H54 (cell line): ENCODE measurements at regions not wholly inside any gene's neighbourhood (a gene's known extent, or its start where the extent isn't known, plus 50 kb on each side); places are given as distances from the start of the nearest gene placed in this dataset.
A peak's percentile ranks its signal among the peaks of the same experiment; 100 is the strongest.
"Not testable (repeated sequence)": the region's sequence is repeated elsewhere in the genome, so short reads cannot be mapped to it uniquely, and the experiment has no call there.

Experiments
- DNase-seq: peaks from one replicate; pipeline ENCODE4 v3.0.0; 2011; ENCODE audit warnings: low spot score, mixed read lengths; ENCODE audit not compliant: insufficient read length
- FAIRE-seq: peaks from 3 replicates; lab custom pipeline; 2011; peaks lifted over from hg19 to GRCh38; lab: Jason Lieb, UNC
- POLR2A ChIP-seq: IDR thresholded peaks from 2 replicates; pipeline ENCODE4 v1.6.1; 2011; ENCODE audit warnings: low read depth, mild to moderate bottlenecking, low read length

GRCh38 chr2:146978577-146979555 is 866.0 kb upstream of the ACVR2A start:
- DNase-seq (no peak), FAIRE-seq (peak; percentile 62)
- TF ChIP-seq POLR2A: no peak

GRCh38 chr2:146970981-146971380 is 873.8 kb upstream of the ACVR2A start:
- not testable (repeated sequence) for DNase-seq, FAIRE-seq

- not testable (repeated sequence) for DNase-seq, FAIRE-seq
These were observed 875.1 kb upstream of the ACVR2A start for GRCh38 chr2:146969703-146970102.

- no peak for TF ChIP-seq POLR2A
- no peak for FAIRE-seq
- DNase-seq: no peak
These were observed 880.3 kb upstream of the ACVR2A start for GRCh38 chr2:146964494-146964893.

- no peak for TF ChIP-seq POLR2A
- FAIRE-seq (no peak), DNase-seq (no peak)
These were observed 890.3 kb upstream of the ACVR2A start for GRCh38 chr2:146954544-146954943.

- DNase-seq (no peak), FAIRE-seq (no peak)
- no peak for TF ChIP-seq POLR2A
These were observed 892.1 kb upstream of the ACVR2A start for GRCh38 chr2:146952696-146953095.

- DNase-seq (no peak), FAIRE-seq (no peak)
- no peak for TF ChIP-seq POLR2A
These were observed 893.9 kb upstream of the ACVR2A start for GRCh38 chr2:146950911-146951310.

- DNase-seq (no peak), FAIRE-seq (no peak)
- TF ChIP-seq POLR2A: no peak
These were observed 894.5 kb upstream of the ACVR2A start for GRCh38 chr2:146950361-146950760.

- TF ChIP-seq POLR2A: no peak
- FAIRE-seq: no peak
- no peak for DNase-seq
These were observed 895.4 kb upstream of the ACVR2A start for GRCh38 chr2:146949400-146949799.

GRCh38 chr2:146944601-146945000 is 900.2 kb upstream of the ACVR2A start:
- TF ChIP-seq POLR2A: no peak
- FAIRE-seq (no peak), DNase-seq (no peak)

- no peak for TF ChIP-seq POLR2A
- DNase-seq (no peak), FAIRE-seq (no peak)
These were observed 904.7 kb upstream of the ACVR2A start for GRCh38 chr2:146939991-146940685.

GRCh38 chr2:146934921-146935320 is 909.9 kb upstream of the ACVR2A start:
- FAIRE-seq: no peak

GRCh38 chr2:146931109-146931508 is 913.7 kb upstream of the ACVR2A start:
- TF ChIP-seq POLR2A: no peak
- DNase-seq (no peak), FAIRE-seq (no peak)

More at GRCh38 chr2:146934921-146935320, 909.9 kb upstream of the ACVR2A start:
- no peak for DNase-seq
- no peak for TF ChIP-seq POLR2A

GRCh38 chr2:146927080-146927711 is 917.6 kb upstream of the ACVR2A start:
- DNase-seq (peak; percentile 2), FAIRE-seq (peak; percentile 76)
- TF ChIP-seq POLR2A: no peak
